Upper lobe of left lung (tissue), 6 donors: ENCODE measurements at regions not wholly inside any gene's neighbourhood (a gene's known extent, or its start where the extent isn't known, plus 50 kb on each side); places are given as distances from the start of the nearest gene placed in this dataset.
"Not testable (repeated sequence)": the region's sequence is repeated elsewhere in the genome, so short reads cannot be mapped to it uniquely, and the experiment has no call there.

Experiments used
- ATAC-seq, 2 donors: fragments of 200-7000 bp; cut with Tn5 transposase; one replicate each; pipeline ENCODE4 v1.9.1; 2022; ENCODE audit warnings: mild to moderate bottlenecking in 2 of 2, moderate library complexity in 2 of 2; ENCODE audit not compliant: low FRiP score in 2 of 2
- DNase-seq, 2 donors: peaks; one replicate each; pipeline ENCODE4 v3.0.0-alpha.2; 2019 to 2020
- H3K27ac ChIP-seq, 4 donors: fragments of 200-600 bp; sonication (generic); one replicate each; pipeline ENCODE4 v1.5.1; 2016 to 2019
- H3K27me3 ChIP-seq, 4 donors: fragments of 200-600 bp; sonication (generic); one replicate each; pipeline ENCODE4 v1.5.1; 2017 to 2019
- H3K36me3 ChIP-seq, 4 donors: fragments of 200-600 bp; sonication (generic); one replicate each; pipeline ENCODE4 v1.5.1; 2016 to 2019
- H3K4me1 ChIP-seq, 4 donors: fragments of 200-600 bp; sonication (generic); one replicate each; pipeline ENCODE4 v1.5.1; 2018 to 2019
- H3K4me3 ChIP-seq, 4 donors: fragments of 200-600 bp; sonication (generic); one replicate each; pipeline ENCODE4 v1.5.1; 2017 to 2019; ENCODE audit warnings: mild to moderate bottlenecking in 2 of 4, moderate library complexity in 1 of 4
- H3K9me3 ChIP-seq, 4 donors: fragments of 200-600 bp; sonication (generic); one replicate each; pipeline ENCODE4 v1.5.1; 2018 to 2019
- EP300 ChIP-seq, 4 donors: sonication (generic); formaldehyde crosslinking; IDR thresholded peaks; one replicate each; pipeline ENCODE4 v1.5.1; 2017; ENCODE audit warnings: antibody characterized with exemption in 4 of 4, control low read depth in 2 of 4
- POLR2A ChIP-seq, 4 donors: fragments of 450-650 bp; IDR thresholded peaks; one replicate each; pipeline ENCODE4 v1.5.1; 2016 to 2017; ENCODE audit warnings: antibody characterized with exemption in 4 of 4, mild to moderate bottlenecking in 2 of 4
- POLR2AphosphoS5 ChIP-seq, 2 donors: sonication (generic); formaldehyde crosslinking; IDR thresholded peaks; one replicate each; pipeline ENCODE4 v1.5.1; 2017; ENCODE audit warnings: antibody characterized with exemption in 2 of 2
- WGBS, 2 donors: methylation state at CpG; one replicate each; pipeline ENCODE4 v1.1.5; 2017 to 2018; 5-methylcytosine and 5-hydroxymethylcytosine counted together
- TF ChIP-seq, protein P1 (sequence below), 6 experiments: fragments of 450-650 bp in 4 of 6; fragments of 200-600 bp in 2 of 6; sonication (generic) in 2 of 6; IDR thresholded peaks; one replicate each; pipeline ENCODE4 v1.5.1; 2016 to 2019; ENCODE audit warnings: antibody characterized with exemption in 6 of 6
- donor health status: DM: no; HTN: no; CAD: no; lungs with moderate emphysema.
- donor health status: DM: no; HTN: yes; CAD: no; lungs with severe emphysema.

GRCh38 chr6:43931201-43931600, 161.2 kb downstream of the VEGFA start:
- TF ChIP-seq POLR2AphosphoS5 (IDR thresholded peaks at IDR 0.05) (no peak), POLR2A (IDR thresholded peaks at IDR 0.05) (no peak), EP300 (IDR thresholded peaks at IDR 0.05) (no peak)
- TF ChIP-seq, protein P1, sequence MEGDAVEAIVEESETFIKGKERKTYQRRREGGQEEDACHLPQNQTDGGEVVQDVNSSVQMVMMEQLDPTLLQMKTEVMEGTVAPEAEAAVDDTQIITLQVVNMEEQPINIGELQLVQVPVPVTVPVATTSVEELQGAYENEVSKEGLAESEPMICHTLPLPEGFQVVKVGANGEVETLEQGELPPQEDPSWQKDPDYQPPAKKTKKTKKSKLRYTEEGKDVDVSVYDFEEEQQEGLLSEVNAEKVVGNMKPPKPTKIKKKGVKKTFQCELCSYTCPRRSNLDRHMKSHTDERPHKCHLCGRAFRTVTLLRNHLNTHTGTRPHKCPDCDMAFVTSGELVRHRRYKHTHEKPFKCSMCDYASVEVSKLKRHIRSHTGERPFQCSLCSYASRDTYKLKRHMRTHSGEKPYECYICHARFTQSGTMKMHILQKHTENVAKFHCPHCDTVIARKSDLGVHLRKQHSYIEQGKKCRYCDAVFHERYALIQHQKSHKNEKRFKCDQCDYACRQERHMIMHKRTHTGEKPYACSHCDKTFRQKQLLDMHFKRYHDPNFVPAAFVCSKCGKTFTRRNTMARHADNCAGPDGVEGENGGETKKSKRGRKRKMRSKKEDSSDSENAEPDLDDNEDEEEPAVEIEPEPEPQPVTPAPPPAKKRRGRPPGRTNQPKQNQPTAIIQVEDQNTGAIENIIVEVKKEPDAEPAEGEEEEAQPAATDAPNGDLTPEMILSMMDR (IDR thresholded peaks at IDR 0.05) = no peak
- no peak for ATAC-seq
- no peaks in the 10 kb centered on the region for H3K36me3 ChIP-seq
- no peak for DNase-seq
- H3K4me1 ChIP-seq = peaks cover 5 to 10% (median 7%) of the 10 kb centered on the region in 4 donors
- no peaks in the 10 kb centered on the region for H3K27me3 ChIP-seq
- no peak overlapping the region for H3K4me3 ChIP-seq
- WGBS, 2 donors = 73 to 84% methylated on average over 5 to 6 of the region's 6 CpGs
- H3K27ac ChIP-seq = no peak overlapping the region
- H3K9me3 ChIP-seq = no peaks in the 10 kb centered on the region

- no peaks in the 10 kb centered on the region for H3K9me3 ChIP-seq
- H3K4me1 ChIP-seq = peaks cover 6 to 10% (median 8%) of the 10 kb centered on the region in 4 donors
- H3K27me3 ChIP-seq = no peaks in the 10 kb centered on the region
- H3K27ac ChIP-seq = no peak overlapping the region
- WGBS, 2 donors = 81 to 94% methylated on average over 8 of the region's 8 CpGs
- ATAC-seq (no peak), DNase-seq (no peak)
- H3K4me3 ChIP-seq = no peak overlapping the region
- TF ChIP-seq, protein P1 (IDR thresholded peaks at IDR 0.05) = no peak
- TF ChIP-seq POLR2AphosphoS5 (IDR thresholded peaks at IDR 0.05) = no peak
- H3K36me3 ChIP-seq = no peaks in the 10 kb centered on the region
These were observed 160.6 kb downstream of the VEGFA start for GRCh38 chr6:43930440-43931154.

GRCh38 chr6:43929511-43929910, 159.5 kb downstream of the VEGFA start:
- no peak for ATAC-seq
- Histone ChIP-seq H3K4me1 (peaks cover 6 to 11% (median 9%) of the 10 kb centered on the region in 4 donors), H3K27ac (no peak overlapping the region), H3K36me3 (no peaks in the 10 kb centered on the region), H3K9me3 (no peaks in the 10 kb centered on the region), H3K27me3 (no peaks in the 10 kb centered on the region), H3K4me3 (no peak overlapping the region)
- 91 to 100% methylated on average over 4 to 5 of the region's 5 CpGs for WGBS, 2 donors
- TF ChIP-seq POLR2A (IDR thresholded peaks at IDR 0.05) (no peak), EP300 (IDR thresholded peaks at IDR 0.05) (no peak), POLR2AphosphoS5 (IDR thresholded peaks at IDR 0.05) (no peak)
- TF ChIP-seq, protein P1 (IDR thresholded peaks at IDR 0.05) = no peak
- no peak for DNase-seq

DNA sequence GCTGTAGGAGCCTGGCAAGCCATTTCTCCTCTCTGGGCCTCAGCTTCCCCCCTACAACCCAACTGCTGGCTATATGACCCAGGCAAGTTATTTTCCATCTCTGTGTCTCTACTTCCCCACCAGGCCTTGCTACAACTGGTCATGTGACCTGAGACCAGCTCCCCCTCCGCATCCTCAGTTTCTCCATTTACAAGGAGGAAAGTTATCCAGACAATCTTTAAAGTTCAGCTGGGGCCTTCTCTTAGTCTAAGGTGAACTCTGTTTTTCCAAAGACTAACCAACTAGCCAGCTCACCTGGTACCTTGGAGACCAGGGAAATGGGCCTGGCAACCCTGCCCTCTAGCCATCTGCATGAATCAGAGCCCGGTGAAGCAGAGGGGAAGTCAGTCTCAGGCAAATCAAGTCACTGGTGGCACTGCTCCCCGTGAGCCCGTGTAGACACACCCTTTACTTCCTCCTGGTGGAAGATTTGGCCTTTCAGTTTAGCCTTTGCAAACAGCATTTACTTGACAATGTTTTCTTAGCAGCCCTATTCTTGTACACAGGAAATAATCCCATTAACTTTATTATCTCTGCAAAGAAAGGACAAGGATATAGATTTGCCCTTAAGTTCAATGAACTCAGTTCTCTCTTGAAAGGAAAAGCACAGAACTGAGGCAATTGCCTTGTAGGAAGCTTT, 157.7 kb downstream of the VEGFA start:
- DNase-seq = peak in 1 of 2 donors; percentile 45
- no peak for ATAC-seq
- Histone ChIP-seq H3K4me1 (peaks cover 6 to 17% (median 14%) of the 10 kb centered on the region in 4 donors), H3K4me3 (no peak overlapping the region), H3K9me3 (no peaks in the 10 kb centered on the region), H3K27me3 (no peaks in the 10 kb centered on the region), H3K36me3 (no peaks in the 10 kb centered on the region), H3K27ac (no peak overlapping the region)
- TF ChIP-seq POLR2AphosphoS5 (IDR thresholded peaks at IDR 0.05) = no peak
- WGBS, 2 donors = 37 to 51% methylated on average over 4 of the region's 4 CpGs

GRCh38 chr6:43926634-43927531, 156.9 kb downstream of the VEGFA start:
- Histone ChIP-seq H3K27me3 (no peaks in the 10 kb centered on the region), H3K4me1 (peaks cover 6 to 17% (median 14%) of the 10 kb centered on the region in 4 donors), H3K9me3 (no peaks in the 10 kb centered on the region), H3K36me3 (no peaks in the 10 kb centered on the region), H3K4me3 (no peak overlapping the region), H3K27ac (no peak overlapping the region)
- peak; percentile 52 to 84 for DNase-seq
- peak; percentile 8 to 70 for ATAC-seq
- 65 to 67% methylated on average over 17 of the region's 17 CpGs for WGBS, 2 donors
- TF ChIP-seq EP300 (IDR thresholded peaks at IDR 0.05) (no peak), POLR2AphosphoS5 (IDR thresholded peaks at IDR 0.05) (no peak), POLR2A (IDR thresholded peaks at IDR 0.05) (no peak)
- TF ChIP-seq, protein P1 (IDR thresholded peaks at IDR 0.05) = no peak

- DNase-seq, H3K27ac ChIP-seq, ATAC-seq, H3K27me3 ChIP-seq, H3K9me3 ChIP-seq, H3K36me3 ChIP-seq, H3K4me3 ChIP-seq: not testable (repeated sequence)
- peaks cover 6 to 17% (median 14%) of the 10 kb centered on the region in 4 donors for H3K4me1 ChIP-seq
- WGBS, 2 donors = 88 to 97% methylated on average over 6 to 7 of the region's 7 CpGs
These were observed 155.7 kb downstream of the VEGFA start for GRCh38 chr6:43925636-43926139.
